A549 (cell line): ENCODE measurements at regions not wholly inside any gene's neighbourhood (a gene's known extent, or its start where the extent isn't known, plus 50 kb on each side); places are given as distances from the start of the nearest gene placed in this dataset.

Source experiments
- EP300 ChIP-seq, 2 experiments: fragments of >200 bp; sonication (Bioruptor Twin); formaldehyde crosslinking; IDR thresholded peaks; 2 replicates in 1 of 2; 3 replicates in 1 of 2; pipeline ENCODE4 v1.6.1; 2016 to 2017
- PHF8 ChIP-seq: fragments of 200-600 bp; sonication (generic); IDR thresholded peaks from 2 replicates; pipeline ENCODE4 v1.6.1; 2016; ENCODE audit warnings: low read depth, mild to moderate bottlenecking, antibody characterized with exemption, moderate library complexity, borderline replicate concordance
- POLR2A ChIP-seq: IDR thresholded peaks from 2 replicates; pipeline ENCODE4 v1.6.1; 2012; ENCODE audit warnings: mild to moderate bottlenecking, low read length
- RCOR1 ChIP-seq: fragments of 150-350 bp; IDR thresholded peaks from 2 replicates; pipeline ENCODE4 v1.6.1; 2014; ENCODE audit warnings: antibody characterized with exemption, low read length, low read depth
- RFX5 ChIP-seq: fragments of 450-650 bp; IDR thresholded peaks from 2 replicates; pipeline ENCODE4 v1.7.1; 2014; ENCODE audit warnings: antibody characterized with exemption, mild to moderate bottlenecking, moderate library complexity
- TF ChIP-seq, protein P1 (sequence below): fragments of >200 bp; sonication (Bioruptor Twin); formaldehyde crosslinking; IDR thresholded peaks from 3 replicates; pipeline ENCODE4 v1.5.1; 2016

DNA sequence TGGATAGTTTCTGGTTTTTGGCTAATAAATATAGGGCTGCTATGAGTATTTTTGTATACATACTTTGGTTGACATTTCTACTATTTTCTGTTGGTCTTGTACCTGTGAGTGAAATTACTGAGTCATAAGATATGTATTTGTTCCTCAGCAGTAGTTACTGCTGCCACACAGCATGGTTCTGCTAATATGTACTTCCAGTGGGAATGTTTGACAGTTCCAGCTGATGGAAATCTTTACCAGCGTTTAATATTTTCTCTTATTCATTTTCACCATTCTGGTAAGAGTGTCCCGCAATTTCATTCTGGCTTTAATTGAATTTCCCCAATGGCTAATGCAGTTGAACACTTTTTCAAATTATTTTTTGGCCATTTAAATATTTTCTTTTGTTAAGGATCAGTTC is 57.9 kb upstream of the IL1R1 start:
- TF ChIP-seq, protein P1, sequence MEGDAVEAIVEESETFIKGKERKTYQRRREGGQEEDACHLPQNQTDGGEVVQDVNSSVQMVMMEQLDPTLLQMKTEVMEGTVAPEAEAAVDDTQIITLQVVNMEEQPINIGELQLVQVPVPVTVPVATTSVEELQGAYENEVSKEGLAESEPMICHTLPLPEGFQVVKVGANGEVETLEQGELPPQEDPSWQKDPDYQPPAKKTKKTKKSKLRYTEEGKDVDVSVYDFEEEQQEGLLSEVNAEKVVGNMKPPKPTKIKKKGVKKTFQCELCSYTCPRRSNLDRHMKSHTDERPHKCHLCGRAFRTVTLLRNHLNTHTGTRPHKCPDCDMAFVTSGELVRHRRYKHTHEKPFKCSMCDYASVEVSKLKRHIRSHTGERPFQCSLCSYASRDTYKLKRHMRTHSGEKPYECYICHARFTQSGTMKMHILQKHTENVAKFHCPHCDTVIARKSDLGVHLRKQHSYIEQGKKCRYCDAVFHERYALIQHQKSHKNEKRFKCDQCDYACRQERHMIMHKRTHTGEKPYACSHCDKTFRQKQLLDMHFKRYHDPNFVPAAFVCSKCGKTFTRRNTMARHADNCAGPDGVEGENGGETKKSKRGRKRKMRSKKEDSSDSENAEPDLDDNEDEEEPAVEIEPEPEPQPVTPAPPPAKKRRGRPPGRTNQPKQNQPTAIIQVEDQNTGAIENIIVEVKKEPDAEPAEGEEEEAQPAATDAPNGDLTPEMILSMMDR = no peak
- no peak for TF ChIP-seq RFX5
- no peak for TF ChIP-seq EP300 (IDR thresholded peaks at IDR 0.05)
- TF ChIP-seq POLR2A = no peak
- no peak for TF ChIP-seq PHF8
- no peak for TF ChIP-seq RCOR1
